Central memory CD8-positive, alpha-beta T cell (primary cell): ENCODE measurements at regions not wholly inside any gene's neighbourhood (a gene's known extent, or its start where the extent isn't known, plus 50 kb on each side); places are given as distances from the start of the nearest gene placed in this dataset.

Experiments
- ATAC-seq: fragments of 150-1000 bp; cut with Tn5 transposase; replicated peaks from 2 replicates; pipeline ENCODE4 v1.10.0; 2022; ENCODE audit warnings: mild to moderate bottlenecking, moderate FRiP score, moderate number of reproducible peaks; ENCODE audit not compliant: poor library complexity, severe bottlenecking; ENCODE audit errors: extremely low read depth
- DNase-seq, 2 donors: peaks; one replicate each; pipeline ENCODE4 v3.0.0; 2021; ENCODE audit warnings: low spot score in 2 of 2
- H3K27ac Mint-ChIP-seq: one replicate; pipeline ENCODE4 v1.8.0; 2022; ENCODE audit warnings: low read depth, mild to moderate bottlenecking, moderate library complexity, mixed read lengths
- H3K27me3 Mint-ChIP-seq: one replicate; pipeline ENCODE4 v1.8.0; 2022; ENCODE audit warnings: mixed read lengths
- H3K36me3 Mint-ChIP-seq: one replicate; pipeline ENCODE4 v1.8.0; 2022; ENCODE audit warnings: mild to moderate bottlenecking, moderate library complexity, mixed read lengths; ENCODE audit not compliant: insufficient read depth
- H3K4me1 Mint-ChIP-seq: one replicate; pipeline ENCODE4 v1.8.0; 2022; ENCODE audit warnings: mixed read lengths
- H3K4me3 Mint-ChIP-seq: one replicate; pipeline ENCODE4 v1.8.0; 2022; ENCODE audit warnings: mild to moderate bottlenecking, moderate library complexity, mixed read lengths
- H3K9me3 Mint-ChIP-seq: one replicate; pipeline ENCODE4 v1.8.0; 2022; ENCODE audit warnings: mixed read lengths

- no peak overlapping the region for H3K4me3 Mint-ChIP-seq
- H3K27me3 Mint-ChIP-seq = peaks cover 46% of the 10 kb centered on the region
- H3K4me1 Mint-ChIP-seq = no peaks in the 10 kb centered on the region
- DNase-seq (no peak), ATAC-seq (no peak)
- H3K27ac Mint-ChIP-seq = no peak overlapping the region
- no peaks in the 10 kb centered on the region for H3K36me3 Mint-ChIP-seq
- no peaks in the 10 kb centered on the region for H3K9me3 Mint-ChIP-seq
Measured at GRCh38 chr1:62954758-62955157, 170.8 kb downstream of the ATG4C start.

- H3K4me3 Mint-ChIP-seq = no peak overlapping the region
- no peaks in the 10 kb centered on the region for H3K9me3 Mint-ChIP-seq
- H3K27me3 Mint-ChIP-seq = peaks cover 51% of the 10 kb centered on the region
- H3K36me3 Mint-ChIP-seq = no peaks in the 10 kb centered on the region
- no peaks in the 10 kb centered on the region for H3K4me1 Mint-ChIP-seq
- H3K27ac Mint-ChIP-seq = no peak overlapping the region
- DNase-seq (no peak), ATAC-seq (no peak)
Measured at GRCh38 chr1:62955666-62956065, 171.7 kb downstream of the ATG4C start.

GRCh38 chr1:62962014-62962812 is 178.3 kb downstream of the ATG4C start:
- H3K4me3 Mint-ChIP-seq = no peak overlapping the region
- H3K36me3 Mint-ChIP-seq = no peaks in the 10 kb centered on the region
- no peak overlapping the region for H3K27ac Mint-ChIP-seq
- peaks cover 37% of the 10 kb centered on the region for H3K27me3 Mint-ChIP-seq
- no peaks in the 10 kb centered on the region for H3K4me1 Mint-ChIP-seq
- no peaks in the 10 kb centered on the region for H3K9me3 Mint-ChIP-seq
- DNase-seq (no peak), ATAC-seq (no peak)

GRCh38 chr1:62962901-62963776 is 179.2 kb downstream of the ATG4C start:
- Mint-ChIP-seq H3K4me3 (no peak overlapping the region), H3K36me3 (no peaks in the 10 kb centered on the region), H3K27ac (no peak overlapping the region), H3K4me1 (no peaks in the 10 kb centered on the region), H3K27me3 (peaks cover 45% of the 10 kb centered on the region), H3K9me3 (no peaks in the 10 kb centered on the region)
- no peak for ATAC-seq
- no peak for DNase-seq

- Mint-ChIP-seq H3K36me3 (no peaks in the 10 kb centered on the region), H3K4me1 (no peaks in the 10 kb centered on the region), H3K4me3 (no peak overlapping the region), H3K27ac (no peak overlapping the region), H3K9me3 (no peaks in the 10 kb centered on the region), H3K27me3 (peaks cover 45% of the 10 kb centered on the region)
- ATAC-seq (no peak), DNase-seq (no peak)
Measured at GRCh38 chr1:62964141-62964540, 180.2 kb downstream of the ATG4C start.

GRCh38 chr1:62967031-62967430 is 183.1 kb downstream of the ATG4C start:
- H3K9me3 Mint-ChIP-seq = no peaks in the 10 kb centered on the region
- DNase-seq (no peak), ATAC-seq (no peak)
- H3K27ac Mint-ChIP-seq = no peak overlapping the region
- H3K4me1 Mint-ChIP-seq = no peaks in the 10 kb centered on the region
- H3K4me3 Mint-ChIP-seq = no peak overlapping the region
- peaks cover 43% of the 10 kb centered on the region for H3K27me3 Mint-ChIP-seq
- H3K36me3 Mint-ChIP-seq = no peaks in the 10 kb centered on the region

- no peak for ATAC-seq
- no peaks in the 10 kb centered on the region for H3K4me1 Mint-ChIP-seq
- no peaks in the 10 kb centered on the region for H3K9me3 Mint-ChIP-seq
- H3K27ac Mint-ChIP-seq = no peak overlapping the region
- H3K36me3 Mint-ChIP-seq = no peaks in the 10 kb centered on the region
- no peak for DNase-seq
- H3K27me3 Mint-ChIP-seq = peaks cover 23% of the 10 kb centered on the region
- no peak overlapping the region for H3K4me3 Mint-ChIP-seq
Measured at GRCh38 chr1:62977366-62977765, 193.4 kb downstream of the ATG4C start.

GRCh38 chr1:62978741-62979140 is 194.8 kb downstream of the ATG4C start:
- Mint-ChIP-seq H3K9me3 (no peaks in the 10 kb centered on the region), H3K27me3 (peaks cover 23% of the 10 kb centered on the region)

GRCh38 chr1:62981434-62981833 is 197.5 kb downstream of the ATG4C start:
- ATAC-seq (no peak), DNase-seq (no peak)
- Mint-ChIP-seq H3K9me3 (no peaks in the 10 kb centered on the region), H3K36me3 (no peaks in the 10 kb centered on the region), H3K4me1 (no peaks in the 10 kb centered on the region), H3K4me3 (no peak overlapping the region), H3K27me3 (peaks cover 36% of the 10 kb centered on the region), H3K27ac (no peak overlapping the region)

More at GRCh38 chr1:62978741-62979140, 194.8 kb downstream of the ATG4C start:
- ATAC-seq (no peak), DNase-seq (no peak)
- Mint-ChIP-seq H3K4me1 (no peaks in the 10 kb centered on the region), H3K27ac (no peak overlapping the region), H3K36me3 (no peaks in the 10 kb centered on the region), H3K4me3 (no peak overlapping the region)

- peaks cover 40% of the 10 kb centered on the region for H3K27me3 Mint-ChIP-seq
- no peak for ATAC-seq
Measured at GRCh38 chr1:62988867-62989266, 204.9 kb downstream of the ATG4C start.

GRCh38 chr1:62989497-62989896 is 205.6 kb downstream of the ATG4C start:
- peaks cover 4% of the 10 kb centered on the region for H3K9me3 Mint-ChIP-seq
- no peaks in the 10 kb centered on the region for H3K4me1 Mint-ChIP-seq
- no peak for ATAC-seq
- H3K36me3 Mint-ChIP-seq = no peaks in the 10 kb centered on the region
- H3K27ac Mint-ChIP-seq = no peak overlapping the region
- peaks cover 40% of the 10 kb centered on the region for H3K27me3 Mint-ChIP-seq
- no peak overlapping the region for H3K4me3 Mint-ChIP-seq
- no peak for DNase-seq

More at GRCh38 chr1:62988867-62989266, 204.9 kb downstream of the ATG4C start:
- no peaks in the 10 kb centered on the region for H3K4me1 Mint-ChIP-seq
- H3K36me3 Mint-ChIP-seq = no peaks in the 10 kb centered on the region
- DNase-seq = no peak
- peaks cover 4% of the 10 kb centered on the region for H3K9me3 Mint-ChIP-seq
- H3K4me3 Mint-ChIP-seq = no peak overlapping the region
- no peak overlapping the region for H3K27ac Mint-ChIP-seq

GRCh38 chr1:62991152-62991551 is 207.2 kb downstream of the ATG4C start:
- no peak for DNase-seq
- Mint-ChIP-seq H3K4me3 (no peak overlapping the region), H3K36me3 (no peaks in the 10 kb centered on the region), H3K4me1 (no peaks in the 10 kb centered on the region), H3K27ac (no peak overlapping the region), H3K9me3 (peaks cover 4% of the 10 kb centered on the region), H3K27me3 (peaks cover 30% of the 10 kb centered on the region)
- no peak for ATAC-seq

GRCh38 chr1:62993844-62994243 is 209.9 kb downstream of the ATG4C start:
- ATAC-seq (no peak), DNase-seq (no peak)
- Mint-ChIP-seq H3K4me1 (no peaks in the 10 kb centered on the region), H3K27me3 (peaks cover 27% of the 10 kb centered on the region), H3K9me3 (no peaks in the 10 kb centered on the region), H3K36me3 (no peaks in the 10 kb centered on the region), H3K27ac (no peak overlapping the region), H3K4me3 (no peak overlapping the region)
